MM.1S (cell line): ENCODE measurements at regions not wholly inside any gene's neighbourhood (a gene's known extent, or its start where the extent isn't known, plus 50 kb on each side); places are given as distances from the start of the nearest gene placed in this dataset.

Experiments
- DNase-seq: peaks from one replicate; pipeline ENCODE4 v3.0.0-alpha.2; 2015
- H2AFZ ChIP-seq: fragments of 300-600 bp; sonication (generic); 2 replicates; pipeline ENCODE4 v1.6.0; 2016; ENCODE audit warnings: antibody characterized with exemption, low read length
- H3F3A ChIP-seq: fragments of 300-600 bp; sonication (generic); 2 replicates; pipeline ENCODE4 v1.6.1; 2016; ENCODE audit warnings: mild to moderate bottlenecking, antibody characterized with exemption, low read length, moderate library complexity, mixed read lengths; ENCODE audit not compliant: insufficient read depth
- H3K27ac ChIP-seq: fragments of 300-600 bp; sonication (generic); 2 replicates; pipeline ENCODE4 v1.5.1; 2016; ENCODE audit warnings: mild to moderate bottlenecking, low read length
- H3K27me3 ChIP-seq: fragments of 300-600 bp; sonication (generic); replicated peaks from 2 replicates; pipeline ENCODE4 v1.6.0; 2016; ENCODE audit warnings: low read length; ENCODE audit not compliant: insufficient read depth
- H3K36me3 ChIP-seq: fragments of 300-600 bp; sonication (generic); replicated peaks from 2 replicates; pipeline ENCODE4 v1.6.1; 2016; ENCODE audit warnings: mild to moderate bottlenecking, low read length, mixed read lengths; ENCODE audit not compliant: insufficient read depth
- H3K4me1 ChIP-seq: fragments of 300-600 bp; sonication (generic); 2 replicates; pipeline ENCODE4 v1.6.1; 2016; ENCODE audit warnings: low read length, mixed read lengths
- H3K4me2 ChIP-seq: fragments of 300-600 bp; sonication (generic); 2 replicates; pipeline ENCODE4 v1.6.0; 2016; ENCODE audit warnings: low read depth, low read length
- H3K4me3 ChIP-seq: fragments of 300-600 bp; sonication (generic); 2 replicates; pipeline ENCODE4 v1.5.1; 2016; ENCODE audit warnings: low read length, mixed read lengths
- H3K79me2 ChIP-seq: fragments of 300-600 bp; sonication (generic); 2 replicates; pipeline ENCODE4 v1.6.1; 2016; ENCODE audit warnings: mixed run types, low read length, mixed read lengths
- H3K9ac ChIP-seq: fragments of 300-600 bp; sonication (generic); 2 replicates; pipeline ENCODE4 v1.6.1; 2016; ENCODE audit warnings: low read length, mixed read lengths
- H3K9me2 ChIP-seq: fragments of 300-600 bp; sonication (generic); replicated peaks from 2 replicates; pipeline ENCODE4 v1.6.1; 2016; ENCODE audit warnings: mild to moderate bottlenecking, low read length, mixed read lengths; ENCODE audit not compliant: insufficient read depth
- H3K9me3 ChIP-seq: fragments of 300-600 bp; sonication (generic); replicated peaks from 2 replicates; pipeline ENCODE4 v1.6.1; 2016; ENCODE audit warnings: mild to moderate bottlenecking, low read length, mixed read lengths; ENCODE audit not compliant: insufficient read depth
- H4K20me1 ChIP-seq: fragments of 300-600 bp; sonication (generic); 2 replicates; pipeline ENCODE4 v1.6.1; 2016; ENCODE audit warnings: mild to moderate bottlenecking, low read length, moderate library complexity, mixed read lengths; ENCODE audit not compliant: insufficient read depth
- CTCF ChIP-seq: fragments of 300-600 bp; sonication (generic); IDR thresholded peaks from 2 replicates; pipeline ENCODE4 v1.5.1; 2016; ENCODE audit warnings: antibody characterized with exemption, low read length, mixed read lengths
- EZH2 ChIP-seq: fragments of 300-600 bp; sonication (generic); optimal IDR thresholded peaks from 2 replicates; pipeline ENCODE3; 2017; ENCODE audit warnings: low read depth, mild to moderate bottlenecking, antibody characterized with exemption, low read length, mixed read lengths
- EZH2phosphoT487 ChIP-seq: fragments of 300-600 bp; sonication (generic); IDR thresholded peaks from 2 replicates; pipeline ENCODE4 v1.6.1; 2018; ENCODE audit warnings: antibody characterized with exemption, low read length

DNA sequence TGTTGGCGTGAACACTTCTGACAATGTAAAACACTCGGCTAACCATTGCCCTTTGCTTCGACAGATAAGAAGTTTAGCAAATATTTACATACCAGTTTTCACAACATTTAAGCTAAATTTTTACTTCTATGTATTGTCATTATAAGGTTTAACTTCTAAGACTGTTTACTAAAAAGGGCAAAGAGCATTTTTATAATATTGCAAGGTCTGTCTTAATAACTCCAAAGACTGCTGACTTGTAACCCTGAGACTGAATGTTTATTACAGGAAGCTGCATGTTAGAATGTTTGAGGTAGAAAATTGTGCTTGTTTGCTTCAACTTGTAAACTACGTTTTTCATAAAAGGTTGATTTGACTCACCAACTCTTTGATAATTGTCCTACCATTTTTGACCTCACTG, 213.2 kb upstream of the RPS6KA3 start:
- Histone ChIP-seq H3K4me3 (no peak overlapping the region), H3K4me1 (no peaks in the 10 kb centered on the region), H3F3A (no peaks in the 10 kb centered on the region), H3K36me3 (no peaks in the 10 kb centered on the region), H3K27ac (no peak overlapping the region), H3K4me2 (no peak overlapping the region), H3K9me2 (no peaks in the 10 kb centered on the region), H3K9ac (no peak overlapping the region), H3K27me3 (no peaks in the 10 kb centered on the region), H3K79me2 (no peaks in the 10 kb centered on the region), H3K9me3 (no peaks in the 10 kb centered on the region), H2AFZ (no peak overlapping the region), H4K20me1 (no peaks in the 10 kb centered on the region)
- no peak for DNase-seq
- TF ChIP-seq CTCF, result no peak
- TF ChIP-seq EZH2phosphoT487, result no peak
- no peak for TF ChIP-seq EZH2

DNA sequence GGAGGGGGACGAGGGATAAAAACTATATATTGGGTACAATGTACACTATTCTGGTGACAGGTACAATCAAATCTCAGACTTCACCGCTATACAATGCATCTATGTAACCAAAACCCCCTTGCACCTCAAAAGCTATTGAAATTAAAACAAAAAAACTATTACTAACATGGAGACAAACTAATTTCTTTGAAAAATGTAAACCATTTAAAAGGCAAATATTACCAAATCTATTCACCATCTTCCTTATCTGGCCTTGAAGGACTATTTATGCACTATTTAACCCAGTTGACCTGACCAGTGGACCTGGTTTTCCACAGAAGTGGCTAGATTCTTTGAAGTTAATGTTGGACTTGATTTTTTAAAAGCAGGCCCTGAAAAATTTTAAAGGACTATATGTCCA, 212.3 kb upstream of the RPS6KA3 start:
- Histone ChIP-seq H2AFZ (no peak overlapping the region), H3K4me3 (no peak overlapping the region), H3K4me2 (no peak overlapping the region), H3K4me1 (no peaks in the 10 kb centered on the region), H3K9me3 (no peaks in the 10 kb centered on the region), H4K20me1 (no peaks in the 10 kb centered on the region), H3F3A (no peaks in the 10 kb centered on the region), H3K27me3 (no peaks in the 10 kb centered on the region), H3K9me2 (no peaks in the 10 kb centered on the region), H3K9ac (no peak overlapping the region), H3K27ac (no peak overlapping the region), H3K36me3 (no peaks in the 10 kb centered on the region), H3K79me2 (no peaks in the 10 kb centered on the region)
- DNase-seq, result no peak
- TF ChIP-seq EZH2phosphoT487, result no peak
- TF ChIP-seq CTCF, result no peak
- no peak for TF ChIP-seq EZH2

DNA sequence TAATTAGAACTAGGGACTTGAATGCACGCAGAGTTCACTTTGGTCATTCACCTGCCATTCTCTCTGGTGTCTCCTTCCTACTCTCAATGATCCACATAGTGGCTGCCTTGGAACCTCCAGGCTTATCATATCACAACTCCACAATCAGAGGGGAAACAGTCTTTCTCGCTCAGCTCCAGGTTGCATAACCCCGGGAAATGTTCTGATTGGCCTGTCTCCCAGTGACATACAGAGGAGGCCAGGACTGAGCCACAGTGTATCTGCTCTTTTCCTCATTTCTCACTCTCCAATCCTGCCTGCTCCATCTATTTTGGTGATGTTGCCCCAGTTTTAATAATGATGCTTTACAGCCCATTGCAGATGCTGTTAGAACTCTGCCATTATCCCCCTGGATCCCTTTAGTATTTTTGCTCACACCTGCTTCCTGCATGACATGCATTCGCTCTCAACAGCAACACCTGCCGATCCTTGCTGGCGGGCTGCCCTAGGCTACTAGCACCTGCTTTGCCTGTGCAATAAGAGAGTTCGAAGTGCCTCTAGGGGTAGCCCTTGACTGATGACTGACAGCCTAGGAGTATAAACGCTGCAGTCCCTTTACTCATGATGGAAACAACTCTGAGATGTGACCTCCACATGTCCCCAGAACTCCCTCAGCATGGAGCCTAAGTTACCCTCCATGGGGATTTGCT, 211.3 kb upstream of the RPS6KA3 start:
- no peaks in the 10 kb centered on the region for H3K9me3 ChIP-seq
- H3K9me2 ChIP-seq, result no peaks in the 10 kb centered on the region
- H3K36me3 ChIP-seq, result no peaks in the 10 kb centered on the region
- H3K4me2 ChIP-seq, result no peak overlapping the region
- H3K79me2 ChIP-seq, result no peaks in the 10 kb centered on the region
- H3K9ac ChIP-seq, result no peak overlapping the region
- H3K4me1 ChIP-seq, result no peaks in the 10 kb centered on the region
- H3F3A ChIP-seq, result no peaks in the 10 kb centered on the region
- TF ChIP-seq EZH2phosphoT487, result no peak
- no peak for TF ChIP-seq CTCF
- TF ChIP-seq EZH2, result no peak
- DNase-seq, result no peak
- no peaks in the 10 kb centered on the region for H3K27me3 ChIP-seq
- no peaks in the 10 kb centered on the region for H4K20me1 ChIP-seq
- no peak overlapping the region for H3K4me3 ChIP-seq
- no peak overlapping the region for H2AFZ ChIP-seq
- no peak overlapping the region for H3K27ac ChIP-seq
